Upper lobe of right lung (tissue), 1 donor: ENCODE measurements at regions not wholly inside any gene's neighbourhood (a gene's known extent, or its start where the extent isn't known, plus 50 kb on each side); places are given as distances from the start of the nearest gene placed in this dataset.

Source experiments
- ATAC-seq: fragments of 200-7000 bp; cut with Tn5 transposase; one replicate; pipeline ENCODE4 v1.9.1; 2020; ENCODE audit warnings: mild to moderate bottlenecking, moderate library complexity
- DNase-seq: peaks from one replicate; pipeline ENCODE4 v3.0.0-alpha.2; 2020
- H3K27ac ChIP-seq: fragments of 200-600 bp; one replicate; pipeline ENCODE4 v1.8.0; 2022
- H3K27me3 ChIP-seq: fragments of 200-600 bp; one replicate; pipeline ENCODE4 v1.8.0; 2022; ENCODE audit warnings: mild to moderate bottlenecking
- H3K36me3 ChIP-seq: fragments of 200-600 bp; one replicate; pipeline ENCODE4 v1.8.0; 2022
- H3K4me1 ChIP-seq: fragments of 200-600 bp; one replicate; pipeline ENCODE4 v1.8.0; 2022
- H3K4me3 ChIP-seq: fragments of 200-600 bp; one replicate; pipeline ENCODE4 v1.8.0; 2022; ENCODE audit warnings: mild to moderate bottlenecking
- H3K9me3 ChIP-seq: fragments of 200-600 bp; one replicate; pipeline ENCODE4 v1.8.0; 2022
- CTCF ChIP-seq: fragments of 200-600 bp; IDR thresholded peaks from one replicate; pipeline ENCODE4 v1.8.0; 2022; ENCODE audit warnings: antibody characterized with exemption
- intact Hi-C: fragments of 100-400 bp; cut with DNase I; formaldehyde crosslinking; loops from one replicate; pipeline ENCODE4 v1.11.0; 2022
- donor health status: DM: no; HTN: yes; CAD: no; lungs with severe emphysema.

- TF ChIP-seq CTCF = no peak
Observed at GRCh38 chr5:124941051-124942049, 194.9 kb upstream of the ZNF608 start.

GRCh38 chr5:124948062-124948753 lies 201.8 kb upstream of the ZNF608 start:
- Histone ChIP-seq H3K4me1 (peaks cover 5% of the 10 kb centered on the region), H3K36me3 (no peaks in the 10 kb centered on the region), H3K9me3 (no peaks in the 10 kb centered on the region), H3K4me3 (no peak overlapping the region), H3K27me3 (no peaks in the 10 kb centered on the region), H3K27ac (no peak overlapping the region)
- no peak for TF ChIP-seq CTCF
- intact Hi-C loops = no loop called here
- no peak for DNase-seq
- no peak for ATAC-seq

More at GRCh38 chr5:124941051-124942049, 194.9 kb upstream of the ZNF608 start:
- ATAC-seq (no peak), DNase-seq (no peak)
- H3K9me3 ChIP-seq = no peaks in the 10 kb centered on the region
- H3K4me1 ChIP-seq = no peaks in the 10 kb centered on the region
- H3K4me3 ChIP-seq = no peak overlapping the region
- intact Hi-C loops = no loop called here
- no peak overlapping the region for H3K27ac ChIP-seq
- no peaks in the 10 kb centered on the region for H3K36me3 ChIP-seq
- H3K27me3 ChIP-seq = no peaks in the 10 kb centered on the region

- Histone ChIP-seq H3K27me3 (no peaks in the 10 kb centered on the region), H3K4me3 (no peak overlapping the region), H3K27ac (no peak overlapping the region), H3K36me3 (no peaks in the 10 kb centered on the region), H3K9me3 (no peaks in the 10 kb centered on the region), H3K4me1 (peaks cover 5% of the 10 kb centered on the region)
- TF ChIP-seq CTCF = no peak
- ATAC-seq = no peak
- no peak for DNase-seq
- intact Hi-C loops = no loop called here
Observed at GRCh38 chr5:124948754-124949275, 202.4 kb upstream of the ZNF608 start.

GRCh38 chr5:124949862-124950261 lies 203.4 kb upstream of the ZNF608 start:
- Histone ChIP-seq H3K4me3 (no peak overlapping the region), H3K27ac (no peak overlapping the region), H3K27me3 (no peaks in the 10 kb centered on the region), H3K36me3 (no peaks in the 10 kb centered on the region), H3K9me3 (no peaks in the 10 kb centered on the region), H3K4me1 (peaks cover 5% of the 10 kb centered on the region)
- no peak for DNase-seq
- no peak for TF ChIP-seq CTCF
- ATAC-seq = no peak
- intact Hi-C loops = no loop called here

GRCh38 chr5:124951105-124951504 lies 204.7 kb upstream of the ZNF608 start:
- Histone ChIP-seq H3K36me3 (no peaks in the 10 kb centered on the region), H3K27ac (no peak overlapping the region), H3K4me3 (no peak overlapping the region), H3K4me1 (peaks cover 5% of the 10 kb centered on the region), H3K9me3 (no peaks in the 10 kb centered on the region), H3K27me3 (no peaks in the 10 kb centered on the region)
- DNase-seq (no peak), ATAC-seq (no peak)
- intact Hi-C loops = no loop called here
- TF ChIP-seq CTCF = no peak
